GM12878 (cell line): ENCODE measurements at regions not wholly inside any gene's neighbourhood (a gene's known extent, or its start where the extent isn't known, plus 50 kb on each side); places are given as distances from the start of the nearest gene placed in this dataset.

Source experiments
- ATAC-seq: fragments of 200-7000 bp; cut with Tn5 transposase; 3 replicates; pipeline ENCODE4 v1.9.1; 2020; ENCODE audit warnings: mild to moderate bottlenecking, moderate library complexity
- BruUV-seq: library from RNA; stranded (reverse); fragments of 400-500 nt; replicated peaks from 2 replicates; lab custom pipeline; 2021; lab: Mats Ljungman, UMichigan
- CTCF ChIA-PET: fragments of 300-600 bp; sonication (Branson Sonifier 250); formaldehyde crosslinking; extraction: SDS; loops from one replicate; lab custom pipeline; 2021; ENCODE audit warnings: inconsistent platforms; lab: Yijun Ruan, JAX
- POLR2A ChIA-PET: fragments of 350-600 bp; formaldehyde crosslinking; extraction: SDS; loops from one replicate; lab custom pipeline; 2021; ENCODE audit warnings: inconsistent platforms; lab: Charles Lee
- RAD21 ChIA-PET: fragments of 300-600 bp; sonication (Branson Sonifier 250); formaldehyde crosslinking; loops from one replicate; lab custom pipeline; 2023; ENCODE audit warnings: antibody characterized with exemption; ENCODE audit not compliant: unreplicated experiment; lab: Charles Lee
- SMC1A ChIA-PET: fragments of 300-600 bp; sonication (Branson Sonifier 250); formaldehyde crosslinking; loops from one replicate; lab custom pipeline; 2023; ENCODE audit not compliant: unreplicated experiment, uncharacterized antibody; lab: Charles Lee
- DNase-seq: peaks from one replicate; pipeline ENCODE4 v3.0.0-alpha.2; 2011; ENCODE audit warnings: low read depth, low spot score
- FAIRE-seq: peaks from 3 replicates; lab custom pipeline; 2011; peaks lifted over from hg19 to GRCh38; lab: Jason Lieb, UNC
- H2AFZ ChIP-seq: 2 replicates; pipeline ENCODE4 v1.6.0; 2011; ENCODE audit warnings: low read depth, low read length, control low read depth; ENCODE audit not compliant: control insufficient read depth
- H3K27ac ChIP-seq: 2 replicates; pipeline ENCODE4 v1.5.1; 2011; ENCODE audit warnings: control low read depth; ENCODE audit not compliant: control insufficient read depth, insufficient read depth
- H3K27me3 ChIP-seq, 2 experiments: replicated peaks in 1 of 2; 2 replicates each; pipeline versions ENCODE4 v1.6.0 to v1.6.1; 2011; ENCODE audit warnings: low read length in 1 of 2; ENCODE audit not compliant: control insufficient read depth in 2 of 2, insufficient read depth in 2 of 2
- H3K36me3 ChIP-seq, 2 experiments: 2 replicates each; pipeline ENCODE4 v1.5.1; 2011; ENCODE audit warnings: low read length in 1 of 2; ENCODE audit not compliant: control insufficient read depth in 2 of 2, insufficient read depth in 2 of 2
- H3K4me1 ChIP-seq: 2 replicates; pipeline ENCODE4 v1.6.1; 2011; ENCODE audit warnings: mild to moderate bottlenecking, low read length, moderate library complexity, mixed read lengths; ENCODE audit not compliant: control insufficient read depth, insufficient read depth
- H3K4me2 ChIP-seq: 2 replicates; pipeline ENCODE4 v1.6.0; 2011; ENCODE audit warnings: control low read depth; ENCODE audit not compliant: control insufficient read depth, insufficient read depth
- H3K4me3 ChIP-seq: fragments of 200-600 bp; sonication (generic); 2 replicates; pipeline ENCODE4 v1.5.1; 2016
- H3K79me2 ChIP-seq: 2 replicates; pipeline ENCODE4 v1.6.0; 2011; ENCODE audit warnings: low read length; ENCODE audit not compliant: control insufficient read depth, insufficient read depth
- H3K9ac ChIP-seq: 2 replicates; pipeline ENCODE4 v1.8.0; 2011; ENCODE audit warnings: low read length, control low read depth, mixed read lengths; ENCODE audit not compliant: control insufficient read depth, insufficient read depth
- H3K9me3 ChIP-seq: replicated peaks from 3 replicates; pipeline ENCODE4 v1.5.1; 2011; ENCODE audit warnings: mild to moderate bottlenecking, low read length; ENCODE audit not compliant: control insufficient read depth, insufficient read depth
- H4K20me1 ChIP-seq: 2 replicates; pipeline ENCODE4 v1.6.0; 2011; ENCODE audit not compliant: control insufficient read depth, insufficient read depth
- CREB1 ChIP-seq: IDR thresholded peaks from 2 replicates; pipeline ENCODE4 v1.6.1; 2012; ENCODE audit warnings: low read depth, mild to moderate bottlenecking, inconsistent platforms
- ETV6 ChIP-seq, 2 experiments: fragments of 450-650 bp in 1 of 2; IDR thresholded peaks in 1 of 2; conservative IDR thresholded peaks in 1 of 2; 2 replicates each; pipeline ENCODE4 v1.6.1; 2014; ENCODE audit warnings: antibody characterized with exemption in 1 of 2, borderline replicate concordance in 1 of 2, low read depth in 1 of 2, mild to moderate bottlenecking in 1 of 2, moderate library complexity in 1 of 2
- IKZF2 ChIP-seq, 2 experiments: fragments of 450-650 bp; IDR thresholded peaks; 2 replicates each; pipeline ENCODE4 v1.6.1; 2017; ENCODE audit warnings: mild to moderate bottlenecking in 2 of 2, moderate library complexity in 2 of 2
- KAT2A ChIP-seq: conservative IDR thresholded peaks from 2 replicates; pipeline ENCODE4 v1.6.1; 2011; ENCODE audit warnings: low read depth, low read length; ENCODE audit not compliant: control insufficient read depth
- MEF2A ChIP-seq: IDR thresholded peaks from 2 replicates; pipeline ENCODE4 v1.6.1; 2011; ENCODE audit warnings: low read depth, mild to moderate bottlenecking, low read length, moderate library complexity; ENCODE audit not compliant: insufficient read depth
- SIN3A ChIP-seq: IDR thresholded peaks from 2 replicates; pipeline ENCODE4 v1.6.1; 2012; ENCODE audit warnings: low read depth, low read length, improper control_type of control experiment
- SREBF2 ChIP-seq: IDR thresholded peaks from 2 replicates; pipeline ENCODE4 v1.6.1; 2012; ENCODE audit warnings: mild to moderate bottlenecking, low read length
- ZBTB4 ChIP-seq: fragments of 450-650 bp; formaldehyde crosslinking; IDR thresholded peaks from 2 replicates; pipeline ENCODE4 v1.4.0; 2022; ENCODE audit warnings: mild to moderate bottlenecking, moderate library complexity
- ZNF24 ChIP-seq: fragments of 450-650 bp; IDR thresholded peaks from 2 replicates; pipeline ENCODE4 v1.6.1; 2017; ENCODE audit warnings: antibody characterized with exemption, mild to moderate bottlenecking
- WGBS: methylation state at CpG from one replicate; pipeline ENCODE4 v1.1.6; 2016; ENCODE audit warnings: low lambda C conversion rate; ENCODE audit not compliant: insufficient replicate concordance, insufficient coverage; ENCODE audit errors: missing lambda C conversion rate; 5-methylcytosine and 5-hydroxymethylcytosine counted together
- in situ Hi-C: fragments of 300-500 bp; cut with MboI; formaldehyde crosslinking; loops from 9 replicates; pipeline ENCODE4 v1.14.3; 2018; ENCODE audit warnings: mixed read lengths
- intact Hi-C: fragments of 100-400 bp; cut with micrococcal nuclease; formaldehyde crosslinking; loops from one replicate; pipeline ENCODE4 v1.14.2; 2022; ENCODE audit not compliant: unreplicated experiment
- TF ChIP-seq, protein P1 (sequence below): fragments of 450-650 bp; IDR thresholded peaks from 2 replicates; pipeline ENCODE4 v1.6.1; 2017; ENCODE audit warnings: mild to moderate bottlenecking

GRCh38 chr2:160719116-160719515 is 225.5 kb upstream of the RBMS1 start (continued):
- TF ChIP-seq ZBTB4 (CRISPR knock-in tag): no peak
- TF ChIP-seq, all 136 proteins: peak for 0

DNA sequence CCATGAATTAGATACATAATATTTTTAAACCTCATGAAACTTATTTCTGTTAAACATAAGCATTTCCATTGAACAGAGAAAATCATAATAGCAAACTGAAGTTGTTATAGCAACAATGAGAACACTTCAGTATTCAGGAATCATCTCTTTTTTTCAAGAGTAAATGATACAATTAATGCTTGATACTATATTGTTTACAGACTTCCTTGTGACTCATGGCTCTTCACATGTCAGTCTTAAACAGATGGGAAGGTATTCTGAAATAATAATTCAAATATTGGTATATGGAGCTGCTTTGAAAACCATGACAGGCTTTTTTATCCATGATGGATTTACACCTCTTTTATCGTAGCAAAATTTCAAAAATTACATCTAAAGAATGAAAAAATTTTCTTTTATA is 226.5 kb upstream of the RBMS1 start:
- Histone ChIP-seq H3K4me2 (no peak overlapping the region), H3K27me3 (no peaks in the 10 kb centered on the region; a peak in 1 of 4 replicates), H3K9me3 (no peaks in the 10 kb centered on the region), H3K9ac (no peak overlapping the region), H2AFZ (no peak overlapping the region)
- ChIA-PET CTCF (no interaction called here), RAD21 (no interaction called here)
- FAIRE-seq (no peak), DNase-seq (no peak)
- TF ChIP-seq IKZF2 (IDR thresholded peaks at IDR 0.05) (no peak), ETV6 (conservative IDR thresholded peaks at IDR 0.05 in 1 of 2, IDR thresholded peaks at IDR 0.05 in 1 of 2; ENCODE audit: borderline replicate concordance in 1 of 2, low read depth in 1 of 2) (no peak), CREB1 (no peak), SIN3A (no peak), KAT2A (no peak), ZNF24 (no peak), SREBF2 (no peak), MEF2A (no peak)
- TF ChIP-seq, protein P1, sequence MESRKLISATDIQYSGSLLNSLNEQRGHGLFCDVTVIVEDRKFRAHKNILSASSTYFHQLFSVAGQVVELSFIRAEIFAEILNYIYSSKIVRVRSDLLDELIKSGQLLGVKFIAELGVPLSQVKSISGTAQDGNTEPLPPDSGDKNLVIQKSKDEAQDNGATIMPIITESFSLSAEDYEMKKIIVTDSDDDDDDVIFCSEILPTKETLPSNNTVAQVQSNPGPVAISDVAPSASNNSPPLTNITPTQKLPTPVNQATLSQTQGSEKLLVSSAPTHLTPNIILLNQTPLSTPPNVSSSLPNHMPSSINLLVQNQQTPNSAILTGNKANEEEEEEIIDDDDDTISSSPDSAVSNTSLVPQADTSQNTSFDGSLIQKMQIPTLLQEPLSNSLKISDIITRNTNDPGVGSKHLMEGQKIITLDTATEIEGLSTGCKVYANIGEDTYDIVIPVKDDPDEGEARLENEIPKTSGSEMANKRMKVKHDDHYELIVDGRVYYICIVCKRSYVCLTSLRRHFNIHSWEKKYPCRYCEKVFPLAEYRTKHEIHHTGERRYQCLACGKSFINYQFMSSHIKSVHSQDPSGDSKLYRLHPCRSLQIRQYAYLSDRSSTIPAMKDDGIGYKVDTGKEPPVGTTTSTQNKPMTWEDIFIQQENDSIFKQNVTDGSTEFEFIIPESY: no peak
- TF ChIP-seq, all 136 proteins: peak for 0
- SMC1A ChIA-PET: no interaction called here
- no peaks in the 10 kb centered on the region for H3K4me1 ChIP-seq
- no peak overlapping the region for H3K27ac ChIP-seq
- H4K20me1 ChIP-seq: no peaks in the 10 kb centered on the region
- no peak overlapping the region for H3K4me3 ChIP-seq
- POLR2A ChIA-PET: no interaction called here
- H3K79me2 ChIP-seq: no peaks in the 10 kb centered on the region
- H3K36me3 ChIP-seq: no peaks in the 10 kb centered on the region
- WGBS: 0% methylated on average over 1 of the region's 1 CpG
- ATAC-seq: no peak
- BruUV-seq: no TSS peak
- in situ Hi-C loops (no loop called here), intact Hi-C loops (no loop called here)
